GM19455 (cell line): ENCODE measurements at regions not wholly inside any gene's neighbourhood (a gene's known extent, or its start where the extent isn't known, plus 50 kb on each side); places are given as distances from the start of the nearest gene placed in this dataset.
"Not testable (repeated sequence)": the region's sequence is repeated elsewhere in the genome, so short reads cannot be mapped to it uniquely, and the experiment has no call there.

Source experiments
- ATAC-seq: cut with Tn5 transposase; IDR thresholded peaks from one replicate; pipeline ENCODE4 v1.9.1; 2021; ENCODE audit not compliant: unreplicated experiment

DNA sequence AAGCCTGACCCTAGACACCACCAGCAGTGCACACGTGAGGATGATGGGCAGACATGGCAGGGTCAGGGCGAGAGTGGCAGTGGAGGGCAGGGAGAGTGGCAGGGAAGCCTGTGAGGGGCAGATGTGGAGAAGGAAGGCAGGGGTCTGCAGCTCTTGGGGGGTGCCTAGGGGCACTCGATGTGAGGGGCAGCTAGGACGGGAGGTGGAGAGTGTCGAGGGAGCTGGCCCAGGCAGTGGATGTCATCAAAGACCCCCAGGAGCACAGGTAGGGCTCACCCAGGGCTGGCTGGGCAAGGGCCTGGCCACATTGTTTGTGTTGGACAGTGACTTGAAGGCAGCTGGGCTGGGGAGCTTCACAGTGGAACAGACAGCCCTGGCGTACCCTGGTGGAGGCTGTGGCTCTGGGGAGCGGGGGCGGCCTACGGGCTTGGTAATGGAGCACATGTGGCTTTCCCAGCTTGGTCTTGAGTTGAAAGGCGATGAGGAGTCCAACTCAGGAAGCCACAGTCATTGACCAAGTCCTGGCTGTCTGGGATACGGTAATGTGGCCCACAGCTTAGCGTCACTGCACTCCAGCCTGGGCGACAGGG lies 87.1 kb downstream of the RTP5 start:
- no peak for ATAC-seq

DNA sequence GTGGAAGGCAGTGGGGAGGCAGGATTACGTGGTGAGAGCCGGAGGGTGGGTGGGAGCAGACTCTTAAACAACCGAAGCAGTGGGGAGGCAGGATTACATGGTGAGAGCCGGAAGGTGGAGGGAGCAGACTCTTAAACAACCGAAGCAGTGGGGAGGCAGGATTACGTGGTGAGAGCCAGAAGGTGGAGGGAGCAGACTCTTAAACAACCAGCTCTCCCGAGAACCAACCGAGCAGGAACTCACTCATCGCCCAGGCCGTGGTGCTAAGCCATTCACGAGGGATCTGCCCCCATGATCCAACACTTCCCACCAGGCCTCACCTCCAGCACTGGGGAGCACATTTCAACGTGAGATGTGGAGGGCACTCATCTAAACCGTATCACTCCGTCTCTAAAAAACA lies 87.7 kb downstream of the RTP5 start:
- no peak for ATAC-seq

DNA sequence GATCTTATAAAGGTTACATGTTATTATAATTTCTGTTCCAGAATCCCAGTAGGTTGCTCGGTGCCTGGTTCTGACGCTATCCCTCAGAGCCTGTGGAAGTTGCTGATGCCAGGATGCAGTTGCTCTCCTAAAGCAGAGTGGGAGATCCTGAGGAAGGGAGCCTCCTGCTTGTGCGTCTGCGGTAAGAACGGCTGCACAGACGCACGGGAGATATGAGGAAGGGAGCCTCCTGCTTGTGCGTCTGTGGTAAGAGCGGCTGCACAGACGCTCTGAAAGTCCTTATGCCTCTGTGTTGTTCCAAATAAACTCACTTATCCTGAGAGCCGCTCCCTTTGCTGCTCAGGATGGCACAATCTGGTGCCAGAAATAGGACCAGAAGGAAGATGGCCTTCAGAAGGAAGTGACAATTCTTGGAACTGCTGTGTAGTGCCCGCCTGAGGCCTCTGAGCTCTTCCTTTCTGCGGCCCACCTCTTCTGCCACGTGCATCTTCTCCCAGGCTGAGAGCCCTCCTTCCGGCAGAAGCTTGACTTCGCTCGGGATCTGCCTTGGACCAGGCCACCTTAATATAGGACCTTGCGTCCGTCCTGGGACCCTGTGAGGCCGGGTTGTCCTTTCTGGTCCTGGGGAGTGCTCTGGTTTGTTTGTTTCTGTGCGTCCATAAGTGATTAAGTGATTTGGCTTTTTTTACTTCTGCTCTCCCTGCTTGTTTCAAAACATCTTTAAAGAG lies 89.5 kb downstream of the RTP5 start:
- ATAC-seq: no peak

DNA sequence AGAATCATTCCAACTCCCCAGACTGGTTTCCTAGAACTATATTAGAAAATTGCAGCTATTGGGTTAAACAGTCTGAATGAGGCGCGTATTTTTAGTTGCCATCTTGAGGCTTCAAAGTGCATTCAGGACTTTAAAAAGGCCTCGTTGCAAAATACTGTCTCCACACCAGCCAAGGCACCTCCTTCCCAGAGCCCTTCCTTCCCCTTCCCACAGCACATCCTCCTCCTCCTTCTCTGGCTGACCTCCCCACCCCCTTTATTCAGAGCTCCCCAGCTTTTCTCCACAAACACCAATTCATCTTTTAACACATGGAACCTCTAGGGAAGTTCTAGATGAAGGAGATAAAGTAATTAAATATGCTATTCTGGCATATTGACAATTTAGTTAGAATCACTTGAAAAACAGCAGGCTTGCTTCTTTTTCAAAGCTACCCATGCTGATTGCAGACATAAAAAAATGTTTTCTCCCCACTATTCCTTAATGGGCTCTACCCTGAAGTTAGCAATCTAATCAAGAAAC lies 90.3 kb downstream of the RTP5 start:
- no peak for ATAC-seq

DNA sequence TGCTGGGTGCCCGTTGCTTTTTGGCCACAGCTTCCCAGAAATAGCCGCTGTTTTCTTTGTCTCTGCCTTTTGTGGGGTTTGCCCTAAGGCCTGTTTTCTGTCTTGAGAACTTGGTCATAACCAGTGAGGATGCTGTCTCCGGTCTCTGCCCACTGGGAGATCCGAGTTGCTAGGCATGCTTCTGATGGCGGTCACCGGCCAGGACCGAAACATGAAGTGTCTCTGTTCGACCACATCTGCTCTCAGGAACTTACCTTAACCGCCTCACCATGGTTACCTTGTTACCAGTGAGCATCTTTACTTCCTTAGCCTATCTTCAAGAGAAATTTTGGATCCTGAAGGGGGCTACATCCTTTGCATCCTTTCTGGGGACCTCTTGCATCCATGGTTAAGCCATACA lies 91.9 kb downstream of the RTP5 start:
- ATAC-seq: no peak

DNA sequence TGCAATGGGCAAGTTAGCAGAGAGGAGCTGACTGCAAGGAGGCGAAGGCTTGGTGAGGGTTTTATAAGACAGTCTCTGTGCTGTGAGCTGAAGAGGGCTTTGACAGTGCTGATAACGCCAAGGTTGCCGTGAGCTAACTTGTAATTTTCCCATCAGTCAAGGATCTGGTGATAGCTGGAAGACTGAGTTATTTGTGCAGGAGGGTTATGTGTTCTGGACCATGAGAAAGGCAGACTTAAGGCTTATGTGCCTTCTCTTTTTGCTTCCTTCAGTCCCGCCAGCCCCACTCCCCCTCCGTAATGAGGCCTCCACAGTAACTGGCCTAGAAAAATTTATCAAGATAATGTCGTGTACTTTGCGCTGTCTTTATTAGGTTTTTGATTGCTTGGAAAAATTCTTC lies 94.6 kb downstream of the RTP5 start:
- ATAC-seq: no peak

DNA sequence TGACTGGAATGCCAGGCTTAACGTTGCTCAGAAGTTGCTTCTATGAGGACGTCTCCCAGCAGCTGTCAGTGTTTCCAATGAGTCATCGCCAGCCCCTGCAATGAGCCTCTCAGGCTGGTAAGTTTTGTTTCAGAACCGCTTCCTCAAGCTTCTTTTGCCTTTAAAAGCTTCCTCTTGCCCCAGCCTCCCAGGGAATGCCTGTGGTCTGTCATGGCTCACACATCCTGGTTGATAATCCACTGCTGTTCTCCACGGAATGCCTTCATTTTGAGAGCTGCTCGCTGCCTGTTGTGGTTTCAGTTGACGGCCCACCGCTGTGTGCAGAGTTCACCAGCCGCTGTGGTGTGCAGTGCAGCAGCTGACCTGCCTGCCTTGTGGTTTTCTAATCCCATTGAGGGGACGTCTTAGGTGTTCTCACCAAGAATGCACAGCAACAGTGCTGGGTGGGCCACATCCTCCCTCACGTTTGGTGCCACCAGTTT lies 96.4 kb downstream of the RTP5 start:
- peak; percentile 83 for ATAC-seq

DNA sequence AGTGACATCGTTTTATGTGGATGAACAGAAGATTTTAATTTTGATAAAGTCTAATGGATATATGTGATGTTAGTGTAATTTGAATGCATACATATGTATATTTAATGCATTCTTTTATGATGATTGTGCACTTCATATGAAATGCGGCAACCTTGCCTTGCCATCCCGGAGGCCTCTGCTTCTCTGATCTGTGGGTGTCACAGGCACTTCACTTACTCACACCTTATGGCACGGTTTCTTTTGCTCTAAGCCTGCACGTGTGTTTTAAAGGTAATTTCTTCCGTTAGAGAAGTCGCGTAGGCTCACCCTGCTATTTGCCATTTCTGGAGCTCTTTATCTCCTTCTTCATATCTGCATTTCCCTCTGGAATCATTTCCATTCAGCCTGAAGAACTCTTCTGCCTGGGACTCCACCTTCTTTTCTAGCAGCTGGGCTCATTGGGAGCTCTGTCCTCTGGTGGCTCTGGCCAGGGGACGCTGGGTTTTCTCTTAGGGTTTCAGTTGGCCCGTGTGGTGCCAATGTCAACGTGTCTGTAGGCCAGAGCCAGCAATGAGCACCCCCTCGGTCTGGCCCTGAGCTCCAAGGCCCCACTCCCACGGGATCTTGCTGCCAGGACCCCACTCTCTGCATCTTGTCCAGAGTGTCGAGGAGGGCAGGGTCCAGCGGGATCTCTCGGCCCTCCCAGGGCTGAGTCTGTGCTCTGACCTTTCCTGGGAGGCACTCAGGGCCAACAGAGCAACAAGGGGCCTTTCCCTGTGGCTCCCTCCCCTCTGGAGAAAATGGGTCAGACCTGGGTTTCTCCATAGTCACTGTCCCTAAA lies 97.3 kb downstream of the RTP5 start:
- ATAC-seq: no peak

DNA sequence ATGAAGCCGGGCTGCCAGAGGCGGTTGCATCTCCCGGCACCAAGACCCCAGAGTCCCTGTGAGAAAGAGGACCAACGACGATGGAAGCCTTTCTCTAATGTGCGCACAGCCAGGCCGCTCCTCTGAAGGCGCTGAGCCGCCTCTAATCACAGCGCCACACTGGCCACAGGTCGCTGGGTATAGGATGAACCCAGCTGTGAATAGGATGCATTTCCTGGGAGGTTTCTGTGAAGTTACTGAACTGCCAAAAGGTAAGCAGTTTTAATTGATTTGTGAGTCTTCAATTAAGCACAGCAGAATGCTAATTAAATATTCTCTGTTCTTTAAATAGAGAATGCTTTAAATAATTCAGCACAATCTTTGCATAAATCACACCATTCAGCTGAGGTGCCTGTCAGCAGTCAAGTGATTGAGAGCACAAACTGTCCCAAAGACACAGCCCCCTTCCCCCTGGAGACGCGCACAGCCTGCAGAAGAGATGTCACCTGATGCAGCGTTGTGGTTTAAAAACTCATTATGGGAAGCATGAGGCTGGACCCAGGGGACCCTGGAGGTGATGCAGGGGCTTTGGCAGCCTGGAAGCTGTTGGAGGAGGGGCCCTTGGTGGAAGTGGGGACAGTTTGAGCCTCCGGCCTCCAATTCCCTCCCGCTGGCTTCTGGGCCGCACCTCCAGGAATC lies 98.1 kb downstream of the RTP5 start:
- no peak for ATAC-seq

DNA sequence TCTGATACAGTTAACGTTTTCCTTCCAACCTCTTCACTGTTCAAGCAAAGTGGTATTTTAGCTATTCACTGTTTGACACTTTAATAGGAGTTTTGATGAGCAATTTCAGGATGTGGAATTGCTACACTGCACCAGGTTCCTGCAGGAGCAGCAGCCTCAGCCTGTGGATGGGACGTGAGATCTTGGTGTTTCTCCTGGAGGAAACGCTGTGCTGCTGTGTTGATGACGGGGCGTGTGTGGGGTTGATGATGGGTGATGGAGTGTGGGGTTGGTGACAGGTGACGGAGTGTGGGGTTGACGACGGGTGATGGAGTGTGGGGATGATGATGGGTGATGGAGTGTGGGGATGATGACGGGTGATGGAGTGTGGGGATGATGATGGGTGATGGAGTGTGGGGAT lies 98.9 kb downstream of the RTP5 start:
- no peak for ATAC-seq

DNA sequence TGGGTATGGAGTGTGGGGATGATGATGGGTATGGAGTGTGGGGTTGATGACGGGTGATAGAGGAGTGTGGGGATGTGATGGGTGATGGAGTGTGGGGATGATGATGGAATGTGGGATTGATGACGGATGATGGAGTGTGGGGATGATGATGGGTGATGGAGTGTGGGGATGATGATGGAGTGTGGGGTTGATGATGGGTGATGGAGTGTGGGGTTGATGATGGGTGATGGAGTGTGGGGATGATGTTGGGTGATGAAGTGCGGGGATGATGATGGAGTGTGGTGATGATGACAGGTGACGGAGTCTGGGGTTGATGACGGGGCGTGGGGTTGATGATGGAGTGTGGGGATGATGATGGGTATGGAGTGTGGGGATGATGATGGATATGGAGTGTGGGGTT lies 99.7 kb downstream of the RTP5 start:
- ATAC-seq: not testable (repeated sequence)

DNA sequence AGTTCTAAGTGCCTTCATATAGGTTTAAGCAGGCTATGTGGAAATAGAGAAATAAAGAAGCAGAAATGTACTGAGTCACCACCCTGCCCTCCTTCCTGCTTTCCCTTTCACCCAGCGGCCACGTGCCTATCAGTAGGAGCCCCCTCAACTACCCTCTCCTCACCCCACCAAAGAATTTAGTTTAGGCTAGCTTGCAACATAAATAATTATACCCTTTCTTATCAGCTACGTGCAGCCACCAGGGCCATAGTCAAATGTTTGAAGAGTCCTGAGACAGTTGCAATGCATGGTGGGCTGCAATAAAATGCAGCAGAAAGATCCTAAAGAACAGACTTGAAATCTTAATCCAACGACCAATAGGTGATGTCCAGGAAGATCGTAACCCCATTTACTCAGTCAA lies 101.2 kb downstream of the RTP5 start:
- ATAC-seq: no peak

DNA sequence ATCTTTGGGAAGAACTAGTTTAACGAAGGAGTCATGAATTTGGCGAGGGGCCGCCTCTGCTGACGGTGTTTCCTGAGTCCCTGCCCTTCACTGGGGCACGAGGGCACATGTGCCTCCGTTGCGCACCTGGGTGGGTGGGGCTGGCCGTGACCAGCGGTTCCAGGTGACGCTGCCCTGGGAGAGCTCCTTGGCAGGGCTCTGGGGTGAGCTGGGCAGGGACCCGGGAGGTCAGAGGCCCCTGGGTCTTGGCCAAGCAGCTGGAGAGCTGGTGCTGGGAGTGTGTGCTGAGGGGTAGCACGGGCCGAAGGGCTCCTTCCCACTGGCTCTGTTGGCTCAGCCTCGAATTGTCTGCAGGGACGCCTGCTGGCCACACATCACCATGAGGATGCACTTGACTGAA lies 104.6 kb downstream of the RTP5 start:
- ATAC-seq: no peak

DNA sequence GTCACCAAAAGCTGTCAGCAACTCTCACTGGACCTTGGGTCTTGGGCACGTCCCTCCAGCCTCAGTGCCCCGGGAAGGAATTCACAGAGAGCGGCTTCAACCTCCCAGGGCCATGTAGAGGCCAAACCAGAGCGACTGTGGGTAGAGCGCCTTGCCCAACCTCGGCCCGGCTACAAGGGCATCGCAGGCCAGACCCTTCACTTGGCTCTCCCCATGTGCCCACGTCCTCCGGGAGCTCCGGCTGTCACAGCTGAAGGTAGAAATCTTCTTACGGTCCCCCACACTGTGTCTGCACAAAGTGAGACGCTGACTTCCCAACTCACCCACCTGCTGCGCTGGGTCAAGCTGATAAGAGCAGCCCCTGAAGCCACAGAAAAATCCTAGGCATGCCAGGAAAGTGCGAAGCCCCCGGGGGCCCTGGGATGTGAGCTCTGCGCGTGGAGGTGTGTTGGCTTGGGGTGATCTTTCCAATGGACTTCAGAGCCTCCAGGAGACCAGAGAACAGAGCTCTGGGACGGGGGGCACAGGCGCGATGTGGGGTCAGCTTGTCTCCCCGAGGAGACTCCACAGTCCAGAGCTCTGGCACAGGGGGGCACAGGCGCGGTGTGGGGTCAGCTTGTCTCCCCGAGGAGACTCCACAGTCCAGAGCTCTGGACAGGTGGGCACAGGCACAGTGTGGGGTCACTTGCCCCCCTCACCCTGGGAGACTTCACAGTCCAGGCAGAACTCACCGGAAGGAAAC lies 105.5 kb downstream of the RTP5 start:
- no peak for ATAC-seq

DNA sequence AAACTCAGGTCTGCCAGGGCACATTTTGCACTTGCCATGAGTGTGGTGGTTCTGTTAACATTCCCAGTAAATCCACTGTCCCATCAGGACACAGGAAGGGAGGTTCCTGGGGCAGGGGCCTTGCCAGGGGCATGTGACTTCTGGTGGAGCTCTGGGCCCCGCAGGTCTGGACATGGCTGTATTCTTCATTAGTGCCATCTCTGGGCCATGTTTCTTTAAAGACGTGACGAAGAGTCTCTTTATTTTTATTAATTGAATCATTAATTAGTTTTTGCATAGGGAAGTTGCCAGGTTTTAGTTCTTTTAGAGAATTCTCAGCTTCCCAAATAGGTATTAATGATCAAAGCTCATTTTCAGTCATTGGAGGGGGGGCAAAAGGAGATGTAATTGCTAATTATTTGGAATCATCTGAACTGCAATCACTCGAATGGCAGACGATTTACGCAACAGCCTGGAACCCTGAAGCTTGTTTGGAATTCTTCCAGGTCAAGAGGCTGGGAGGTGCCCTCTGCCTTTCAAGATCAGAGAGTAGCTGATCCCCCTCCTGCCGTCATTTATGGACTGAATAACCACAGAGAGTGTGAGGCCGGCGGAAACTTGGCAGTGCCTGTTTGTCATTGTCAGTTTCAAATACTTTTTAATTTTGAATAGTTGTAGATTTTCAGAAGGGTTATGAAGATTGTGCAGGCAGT lies 106.2 kb downstream of the RTP5 start:
- ATAC-seq: no peak

DNA sequence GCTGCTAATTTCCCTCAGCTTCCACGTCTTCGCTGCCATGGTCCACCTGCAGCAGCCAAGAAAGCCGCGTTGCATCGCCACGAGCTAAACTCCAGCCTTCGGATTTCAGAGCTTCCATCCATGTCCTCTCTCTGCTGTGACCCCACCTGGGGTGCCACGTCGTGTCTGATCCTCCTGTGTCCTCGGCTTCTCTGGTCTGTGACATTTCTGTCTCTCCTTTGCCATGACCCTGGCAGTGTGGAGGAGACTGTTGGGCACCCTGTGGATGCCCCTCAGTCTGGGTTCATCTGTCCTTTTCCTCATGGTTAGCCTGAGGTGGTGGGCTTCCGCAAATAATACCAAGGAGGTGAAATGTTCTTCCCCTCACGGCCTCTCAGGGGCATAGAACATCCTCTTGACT lies 106.8 kb downstream of the RTP5 start:
- ATAC-seq: no peak

DNA sequence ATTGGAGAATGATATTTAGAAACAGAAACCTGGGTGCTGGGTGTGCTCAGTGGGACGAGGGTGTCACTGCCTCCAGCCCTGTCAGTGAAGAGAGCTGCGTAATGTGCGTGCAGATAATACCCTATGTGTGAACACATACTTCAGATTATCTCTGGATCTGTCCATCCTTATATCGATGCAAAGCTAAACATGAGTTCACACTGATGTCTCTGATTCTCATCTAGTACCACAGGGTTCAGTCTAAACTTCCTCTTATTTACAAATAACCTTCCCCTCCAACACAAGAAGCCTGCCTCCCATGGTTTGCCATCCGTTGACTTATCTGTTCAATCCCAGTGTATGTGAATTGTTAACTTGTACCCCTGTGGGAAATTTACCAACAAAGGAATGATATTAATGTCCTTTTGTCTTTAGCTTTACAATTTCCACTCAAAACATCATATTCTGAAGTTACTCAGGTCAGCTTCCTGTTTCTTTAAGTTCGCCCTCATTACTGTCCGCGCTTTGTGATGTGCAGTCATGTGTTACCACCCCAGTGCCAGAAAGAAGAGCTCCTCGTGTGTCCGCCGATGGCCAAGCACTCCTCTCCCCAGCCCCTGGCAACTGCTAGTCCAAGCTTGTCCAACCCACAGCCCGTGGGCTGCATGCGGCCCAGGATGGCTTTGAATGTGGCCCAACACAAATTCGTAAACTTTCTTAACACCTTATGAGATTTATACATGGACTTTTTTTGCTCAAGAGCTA lies 108.2 kb downstream of the RTP5 start:
- no peak for ATAC-seq

DNA sequence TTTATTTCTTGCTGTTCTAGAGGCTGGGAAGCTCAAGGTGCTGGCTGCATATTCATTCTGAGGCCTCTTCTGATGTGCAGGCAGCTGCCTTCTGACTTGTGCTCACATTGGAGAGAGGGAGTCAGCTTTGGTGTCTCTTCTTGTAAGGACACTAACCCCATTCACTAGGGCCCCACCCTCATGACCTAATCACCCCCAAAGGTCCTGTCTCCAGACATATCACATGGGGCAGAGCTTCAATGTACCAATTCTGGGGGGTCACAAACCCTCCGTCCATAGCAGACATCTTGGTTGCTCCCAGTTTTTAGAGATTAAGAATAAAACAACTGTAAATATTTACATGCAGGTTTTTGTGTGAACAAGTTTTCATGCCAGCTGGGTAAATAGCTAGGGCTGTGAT lies 109.1 kb downstream of the RTP5 start:
- no peak for ATAC-seq

DNA sequence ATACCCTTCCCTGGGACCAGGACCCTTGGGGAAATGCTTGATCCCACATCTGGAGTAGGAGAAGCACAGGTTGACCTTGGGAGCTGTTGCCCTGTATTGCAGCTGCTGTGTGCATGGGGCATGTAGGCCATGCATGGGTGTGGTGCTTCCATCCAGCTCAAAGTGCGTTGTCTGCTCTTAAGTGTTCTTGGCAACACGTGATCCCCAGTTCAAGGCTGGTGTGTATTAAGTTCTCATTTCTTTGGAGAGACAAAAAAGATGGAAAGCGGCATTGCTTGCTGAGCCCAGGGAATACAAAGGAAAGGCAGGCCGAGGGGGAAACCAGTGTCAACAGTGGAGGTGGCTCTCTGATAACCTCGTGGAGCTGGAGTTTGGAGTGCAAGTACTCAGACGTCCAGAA lies 110.7 kb downstream of the RTP5 start:
- ATAC-seq: no peak
